Activated CD4-positive, alpha-beta T cell treated with anti-CD3 and anti-CD28 coated beads, Interleukin-2, amount 50 U/mL, for 48 hours (primary cell): ENCODE measurements at regions not wholly inside any gene's neighbourhood (a gene's known extent, or its start where the extent isn't known, plus 50 kb on each side); places are given as distances from the start of the nearest gene placed in this dataset.
A peak's percentile ranks its signal among the peaks of the same experiment; 100 is the strongest.

Source experiments
- DNase-seq, 2 experiments: peaks; one replicate each; pipeline ENCODE4 v3.0.0-alpha.2; 2020

DNA sequence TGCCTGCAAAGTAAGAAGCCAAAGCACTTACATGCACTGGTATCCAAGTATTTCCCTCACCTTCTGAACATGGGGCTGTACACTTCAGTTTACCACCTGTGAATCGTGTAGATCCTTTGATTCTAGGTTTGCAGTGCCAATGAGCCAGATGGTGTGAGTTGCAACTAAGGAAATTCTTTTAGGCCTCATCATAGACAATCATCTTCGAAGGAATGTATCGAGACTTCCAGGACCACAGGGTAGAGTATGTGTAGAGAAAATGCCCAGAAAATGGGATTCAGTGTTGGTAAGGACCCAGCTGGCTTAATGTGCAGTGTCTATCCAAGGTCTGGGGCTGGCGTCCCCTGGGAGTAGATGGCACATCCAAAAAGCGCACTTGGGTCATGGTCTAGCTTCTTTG is 323.2 kb upstream of the TPM1 start:
- DNase-seq: no peak

DNA sequence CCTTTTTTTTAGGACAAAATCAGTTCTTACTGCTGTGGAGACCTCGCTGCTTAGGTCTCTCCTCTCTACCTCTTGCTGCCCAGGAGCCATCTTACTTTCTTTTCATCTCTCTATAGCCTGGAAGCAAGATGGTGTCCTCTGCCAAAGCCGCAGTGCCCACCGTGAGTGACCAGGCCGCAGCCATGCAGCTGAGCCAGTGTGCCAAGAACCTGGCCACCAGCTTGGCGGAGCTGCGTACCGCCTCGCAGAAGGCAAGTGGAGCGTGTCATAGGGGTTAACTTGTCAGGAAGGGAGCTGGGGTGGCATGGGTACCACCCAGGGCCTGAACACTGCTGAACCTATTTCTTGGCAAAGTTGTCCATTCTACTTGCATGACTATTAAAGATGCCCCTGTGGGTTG is 320.3 kb upstream of the TPM1 start:
- DNase-seq: no peak

DNA sequence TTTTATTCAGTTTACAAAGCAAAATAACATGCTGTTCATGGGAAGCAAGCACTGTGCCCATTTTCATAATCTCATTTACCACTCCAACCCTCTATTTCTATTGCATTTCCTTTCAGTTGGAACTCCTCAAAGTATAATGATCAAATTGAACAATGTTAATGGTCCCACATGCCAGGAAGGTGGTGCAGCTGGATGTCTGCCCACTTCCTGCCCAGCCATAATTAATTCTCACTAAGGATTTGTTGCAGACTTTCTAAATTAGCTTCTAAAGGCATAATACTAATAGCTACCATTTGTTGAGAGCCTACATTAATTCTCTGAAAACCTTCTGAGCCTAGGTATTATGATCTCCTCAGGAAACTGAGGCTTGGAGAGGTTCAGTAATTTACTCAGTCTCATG is 316.1 kb upstream of the TPM1 start:
- no peak for DNase-seq

DNA sequence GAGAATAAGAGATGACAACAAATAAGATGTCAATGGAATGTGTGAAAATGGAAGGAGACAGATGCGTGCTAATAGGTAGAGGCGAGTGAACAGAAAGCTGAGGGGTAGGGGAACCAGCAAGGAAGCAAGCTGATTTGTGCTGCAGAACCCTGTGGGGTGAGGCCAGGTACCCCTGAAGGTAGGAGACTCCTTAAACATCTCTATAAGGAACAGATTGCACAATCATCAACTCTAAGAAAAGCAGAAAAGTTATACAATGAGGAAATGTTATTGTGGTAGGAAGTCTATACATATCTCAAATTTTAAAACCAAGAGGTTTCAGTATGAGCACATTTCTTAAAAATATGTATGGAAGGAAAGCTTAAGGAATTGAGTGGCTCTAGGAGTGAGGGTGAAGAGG is 315.0 kb upstream of the TPM1 start:
- DNase-seq: no peak

DNA sequence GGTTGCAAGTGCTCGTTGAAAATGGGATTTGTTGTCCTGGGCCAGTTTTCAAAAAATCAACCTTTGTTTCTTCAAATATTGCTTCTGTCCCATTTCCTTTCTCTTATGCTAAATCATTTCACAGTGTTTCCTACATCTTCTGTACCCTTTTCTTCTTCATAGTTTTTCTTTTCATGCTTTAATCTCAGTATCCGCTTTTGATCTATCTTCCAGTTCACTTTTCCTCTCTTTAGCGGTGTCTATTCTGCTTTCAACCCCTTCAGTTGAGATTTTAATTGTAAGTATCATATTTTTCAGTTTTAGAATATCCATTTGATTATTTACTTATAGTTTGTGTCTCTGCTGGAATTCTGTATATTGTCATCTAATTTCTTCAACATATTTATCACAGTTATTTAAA is 311.7 kb upstream of the TPM1 start:
- DNase-seq: no peak

DNA sequence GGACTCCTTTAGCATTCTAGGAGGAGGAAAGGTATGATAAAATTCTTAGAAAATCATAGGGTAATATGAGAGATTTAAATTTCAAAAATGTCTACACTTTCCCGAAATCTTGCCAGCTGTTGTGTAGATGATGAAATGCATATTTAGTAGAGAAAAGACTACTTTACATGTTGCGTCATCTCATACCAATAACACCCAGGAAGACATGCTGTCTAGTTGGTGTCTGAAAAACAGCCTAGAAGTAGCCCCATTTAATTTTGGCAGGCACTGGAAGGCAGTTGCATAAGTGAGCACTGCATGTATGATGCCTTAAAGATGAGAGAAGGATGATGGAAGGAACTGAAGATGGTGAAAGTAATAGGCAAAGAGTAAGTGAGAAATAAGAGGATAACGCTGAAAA is 310.5 kb upstream of the TPM1 start:
- no peak for DNase-seq

DNA sequence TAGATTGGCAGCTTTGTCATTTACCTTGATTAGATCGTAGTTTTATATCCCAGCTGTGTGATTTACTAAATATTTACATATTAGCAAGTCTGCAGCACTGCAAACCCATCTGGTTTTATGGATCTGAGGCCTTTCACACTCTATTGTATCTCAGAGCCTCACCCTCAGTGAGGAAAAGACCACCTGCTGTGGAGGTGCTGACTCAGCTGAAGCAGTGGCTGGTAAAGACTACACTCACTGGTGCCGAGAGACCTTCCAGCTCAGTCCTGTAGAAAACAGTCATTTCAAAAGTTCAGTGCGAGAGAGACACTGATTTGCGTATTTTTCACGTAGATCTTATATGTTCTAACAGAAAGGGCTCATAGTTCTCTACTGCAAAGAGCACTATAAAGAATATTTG is 307.8 kb upstream of the TPM1 start:
- no peak for DNase-seq

DNA sequence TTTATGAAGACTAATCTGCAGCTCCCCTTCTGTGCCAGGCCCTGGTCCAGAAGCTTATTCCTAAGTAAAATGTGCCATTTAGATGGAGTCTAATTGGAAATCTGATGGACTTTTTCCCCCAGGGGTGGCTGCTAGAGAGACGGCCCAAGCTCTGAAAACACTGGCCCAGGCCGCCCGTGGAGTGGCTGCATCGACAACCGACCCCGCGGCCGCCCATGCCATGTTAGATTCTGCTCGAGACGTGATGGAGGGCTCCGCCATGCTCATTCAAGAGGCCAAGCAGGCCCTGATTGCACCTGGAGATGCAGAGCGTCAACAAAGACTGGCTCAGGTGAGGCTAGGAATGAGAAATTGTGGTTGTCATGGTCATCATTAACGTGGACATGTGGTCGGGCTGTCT is 305.8 kb upstream of the TPM1 start:
- DNase-seq: no peak

DNA sequence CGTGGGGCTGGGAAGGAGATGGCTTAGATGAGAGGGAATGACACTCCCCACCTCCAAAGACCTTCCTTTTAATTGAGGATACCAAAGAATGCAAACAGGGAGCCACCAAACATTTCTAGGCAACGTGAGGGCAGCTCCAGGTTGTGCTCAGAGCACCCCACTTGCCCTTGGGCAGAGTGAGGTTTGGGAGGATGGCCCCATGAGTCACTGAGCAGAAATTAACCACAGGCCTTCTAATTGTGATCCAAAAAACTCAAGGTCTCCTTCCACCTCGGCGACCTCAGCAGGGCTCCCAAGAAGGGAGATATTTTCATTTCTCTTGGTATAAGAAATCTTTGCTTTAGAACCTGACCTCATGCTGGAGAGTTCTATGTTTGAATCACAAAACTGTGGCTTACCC is 305.0 kb upstream of the TPM1 start:
- no peak for DNase-seq

DNA sequence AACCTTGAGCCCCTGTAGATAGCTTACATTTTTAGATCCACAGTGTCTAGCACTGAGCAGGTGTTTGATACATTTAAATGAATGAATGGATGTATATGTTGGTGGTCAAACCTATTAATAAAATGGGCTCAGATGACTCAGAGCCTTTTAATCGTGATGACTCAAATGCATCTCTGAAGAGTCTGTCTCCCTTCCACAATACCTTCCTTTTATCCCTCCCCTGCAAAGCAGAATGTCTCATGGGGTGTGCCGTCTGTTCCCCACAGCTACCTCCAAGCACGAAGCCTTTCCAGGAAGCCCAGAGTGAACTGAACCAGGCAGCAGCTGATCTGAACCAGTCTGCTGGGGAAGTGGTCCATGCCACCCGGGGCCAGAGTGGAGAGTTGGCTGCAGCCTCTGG is 303.5 kb upstream of the TPM1 start:
- no peak for DNase-seq

DNA sequence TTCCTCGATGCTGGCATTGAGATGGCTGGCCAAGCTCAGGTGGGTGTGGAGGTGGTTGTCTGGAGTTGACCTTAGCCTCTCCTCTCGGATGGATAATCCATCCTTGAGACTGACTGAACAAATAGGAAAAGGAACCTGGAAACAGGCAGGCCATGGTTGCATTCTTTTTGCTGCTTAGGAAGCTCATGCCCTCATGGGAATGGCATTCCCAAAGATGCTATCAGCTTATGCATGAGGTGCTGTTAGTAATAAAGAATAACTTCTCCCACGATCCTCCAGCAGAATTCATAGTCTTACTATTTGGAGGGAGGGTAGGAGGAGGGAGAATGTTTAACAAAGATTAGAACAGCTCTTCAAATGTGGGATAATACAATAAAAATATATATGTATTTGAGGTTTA is 303.0 kb upstream of the TPM1 start:
- no peak for DNase-seq

DNA sequence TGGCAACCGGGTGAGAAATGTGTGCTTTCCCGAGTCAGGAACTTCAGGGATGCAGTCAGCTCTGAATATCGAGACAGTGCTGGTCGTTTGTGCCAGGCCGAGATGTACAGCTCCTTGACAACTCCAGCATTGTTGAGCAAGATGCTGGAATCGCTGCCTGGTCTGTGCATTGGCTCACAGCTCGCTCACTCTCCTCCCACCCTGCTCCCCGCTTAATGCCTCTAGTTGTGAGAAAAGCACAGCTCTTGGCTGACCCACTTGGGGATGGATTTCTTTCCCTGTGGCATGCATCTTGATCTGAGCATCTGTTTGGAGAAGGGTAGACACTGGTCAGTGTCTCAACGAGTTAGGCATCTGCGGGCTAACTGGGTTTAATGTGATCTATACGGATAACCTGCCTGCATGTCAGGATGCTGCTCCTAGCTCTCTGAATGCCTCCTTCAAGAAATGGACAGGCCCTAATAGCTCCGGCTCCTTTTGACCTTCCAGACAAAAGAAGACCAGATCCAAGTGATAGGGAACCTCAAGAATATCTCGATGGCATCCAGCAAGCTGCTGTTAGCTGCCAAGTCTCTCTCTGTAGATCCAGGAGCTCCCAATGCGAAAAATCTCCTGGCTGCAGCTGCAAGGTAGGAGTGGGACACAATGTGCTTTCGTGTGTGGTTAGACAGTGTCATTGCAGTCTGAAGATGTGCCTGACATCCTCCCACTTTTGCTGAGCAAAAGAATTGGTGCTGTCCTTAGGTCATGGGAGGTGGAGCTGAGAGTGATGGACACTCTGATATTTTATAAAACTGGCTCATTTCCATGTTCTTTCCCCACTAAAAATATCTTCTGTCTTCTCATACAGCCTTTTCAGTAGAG is 302.2 kb upstream of the TPM1 start:
- no peak for DNase-seq

DNA sequence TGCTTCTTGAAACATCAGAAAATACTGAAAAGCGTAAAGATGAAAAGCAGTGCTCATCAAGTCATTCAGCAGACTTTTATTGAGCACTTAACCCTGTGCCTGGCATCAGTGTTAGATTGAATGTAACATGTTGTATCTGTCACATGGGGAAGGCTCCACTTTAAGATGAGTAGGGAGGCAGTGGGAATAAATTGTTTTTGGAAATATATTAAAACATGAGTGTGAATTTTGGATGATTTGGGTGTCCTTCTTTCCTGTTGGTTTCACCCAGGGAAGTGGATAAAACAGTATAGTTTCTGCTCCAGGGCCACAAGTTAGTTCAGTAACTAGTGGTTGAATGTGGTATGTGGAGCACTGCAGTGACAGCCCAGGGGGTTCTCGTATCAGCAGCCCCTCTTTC is 301.4 kb upstream of the TPM1 start:
- DNase-seq: no peak

DNA sequence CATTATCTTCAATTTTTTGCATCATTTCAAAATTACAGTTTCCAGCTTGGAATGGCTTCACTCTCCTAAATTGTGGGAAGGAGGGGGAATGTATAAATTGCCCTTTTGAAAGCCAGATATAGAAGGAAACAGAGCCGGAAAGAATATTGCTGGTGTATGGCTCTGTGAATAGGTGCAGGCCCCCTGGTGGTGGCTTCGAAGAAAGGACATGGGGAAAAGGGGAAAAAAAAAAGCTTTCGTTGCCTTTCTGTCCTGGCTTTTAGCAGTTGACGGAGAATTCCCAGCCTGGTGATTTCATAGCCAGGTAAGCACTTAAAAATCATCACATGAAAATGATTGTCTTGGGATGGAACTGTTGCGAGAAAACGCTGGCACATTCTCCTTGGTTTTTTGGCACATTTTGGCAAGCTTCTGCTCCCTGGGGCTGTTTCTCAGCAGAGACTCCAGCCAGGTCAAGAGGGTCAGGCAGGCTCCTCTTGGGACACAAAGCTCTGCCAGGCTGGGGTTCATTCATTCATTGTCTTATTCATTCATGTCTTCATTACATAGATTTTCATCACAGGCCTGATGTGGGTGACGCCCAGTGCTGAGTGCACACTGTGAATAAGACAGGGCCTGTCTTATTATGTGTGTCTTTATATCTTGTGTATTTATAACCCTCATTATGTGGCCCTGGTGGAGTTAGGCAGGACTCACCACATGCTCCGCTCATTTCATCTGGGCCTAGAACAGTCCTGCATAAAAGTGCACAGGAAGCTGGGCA is 300.0 kb upstream of the TPM1 start:
- DNase-seq: peak; percentile 39 to 47

DNA sequence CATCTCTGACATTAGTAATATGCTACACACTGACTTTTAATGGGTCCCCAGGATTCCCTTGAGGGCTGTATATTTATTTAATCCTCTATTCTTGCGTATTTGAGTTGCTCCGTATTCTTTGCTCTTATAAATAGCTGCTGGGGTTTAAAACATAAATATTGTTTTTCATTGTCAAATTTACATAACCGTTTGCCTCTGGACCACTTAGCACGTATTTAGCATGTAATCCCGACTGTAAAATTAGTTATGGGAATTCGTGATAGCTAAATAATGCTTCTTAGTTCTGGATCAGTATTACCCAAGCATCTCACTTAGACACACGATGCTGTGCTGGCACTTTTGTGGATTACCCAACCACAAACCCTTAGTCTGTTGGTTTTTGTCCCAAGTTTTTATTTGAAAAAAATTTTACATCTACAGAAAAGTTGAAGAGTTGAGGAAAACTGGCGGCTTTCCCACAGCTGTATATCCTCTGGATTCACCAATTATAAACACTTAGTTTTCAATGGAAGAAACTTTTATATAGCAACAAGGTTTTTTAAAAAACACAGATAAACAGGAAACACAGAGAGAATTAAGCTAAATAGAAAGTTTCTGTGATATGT is 296.8 kb upstream of the TPM1 start:
- no peak for DNase-seq

DNA sequence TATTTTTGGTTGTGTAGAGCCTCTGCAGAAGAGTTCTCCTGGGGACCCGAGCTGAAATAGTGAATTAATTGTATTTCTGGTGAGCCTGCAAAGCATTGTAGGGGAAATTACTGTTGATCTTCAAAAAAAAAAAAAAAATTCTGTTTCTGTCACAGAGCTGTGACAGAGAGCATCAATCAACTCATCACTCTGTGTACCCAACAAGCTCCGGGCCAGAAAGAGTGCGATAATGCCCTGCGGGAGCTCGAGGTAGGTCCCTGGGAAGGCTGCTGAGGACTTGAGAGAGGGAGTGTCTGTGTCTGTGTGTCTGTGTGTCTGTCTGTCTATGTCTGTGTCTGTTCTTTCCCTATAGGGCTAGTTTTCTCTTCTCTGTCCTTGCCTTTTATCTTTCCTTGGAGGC is 294.4 kb upstream of the TPM1 start:
- DNase-seq: no peak

DNA sequence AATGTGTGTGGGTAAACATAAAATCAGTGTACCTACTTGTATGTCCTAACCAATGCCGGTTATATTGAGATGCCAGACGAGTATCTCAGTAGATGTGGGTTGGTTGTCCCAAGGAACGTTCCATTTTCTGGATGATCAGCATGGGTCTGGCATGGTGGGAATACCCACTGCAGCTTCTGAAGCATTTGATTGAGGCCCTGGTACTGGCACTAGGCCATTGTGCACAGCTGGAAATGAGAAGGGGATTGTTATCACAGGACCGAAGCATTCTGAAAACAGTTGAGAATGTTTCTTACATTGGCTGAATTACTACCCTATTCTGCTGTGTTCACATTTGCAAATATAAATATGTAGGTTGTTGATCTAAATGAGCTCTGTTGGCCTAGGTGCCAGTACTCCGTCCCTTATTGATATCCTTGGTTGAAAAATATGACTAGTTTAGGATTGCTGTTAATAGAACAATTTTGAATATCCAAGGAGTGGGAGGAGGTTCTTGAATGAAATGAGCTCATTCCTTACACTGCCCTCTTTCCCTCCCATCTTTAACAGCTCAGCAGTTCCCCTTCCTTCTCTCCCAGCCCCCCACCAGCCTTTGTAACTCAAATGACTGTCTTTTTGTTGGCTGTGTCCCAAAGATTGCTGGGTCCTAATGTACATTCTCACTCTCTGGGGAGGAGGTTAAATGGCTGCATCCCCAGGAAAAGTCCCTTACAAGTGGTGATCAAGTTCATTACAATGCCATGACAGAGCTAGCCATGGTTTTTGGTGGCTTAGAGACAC is 293.3 kb upstream of the TPM1 start:
- DNase-seq: no peak

DNA sequence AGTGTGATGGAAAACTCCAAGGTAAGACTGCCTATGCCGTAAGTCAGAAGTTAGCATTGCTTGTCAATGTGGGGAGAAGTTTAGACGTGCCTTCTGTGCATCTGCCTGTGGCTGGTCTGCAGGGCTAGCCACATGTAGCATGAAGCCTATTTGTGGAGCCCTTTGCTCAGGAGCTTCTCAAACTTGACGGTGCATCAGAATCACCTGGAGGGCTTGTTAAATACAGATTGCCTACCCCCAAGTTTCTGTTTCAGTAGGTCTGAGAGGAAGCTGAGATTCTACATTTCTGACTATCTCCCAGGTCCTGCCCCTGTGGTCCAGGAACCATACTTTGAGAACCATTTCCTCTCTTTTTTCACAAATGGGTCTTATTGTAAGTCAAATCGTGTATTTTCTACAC is 292.1 kb upstream of the TPM1 start:
- DNase-seq: no peak

DNA sequence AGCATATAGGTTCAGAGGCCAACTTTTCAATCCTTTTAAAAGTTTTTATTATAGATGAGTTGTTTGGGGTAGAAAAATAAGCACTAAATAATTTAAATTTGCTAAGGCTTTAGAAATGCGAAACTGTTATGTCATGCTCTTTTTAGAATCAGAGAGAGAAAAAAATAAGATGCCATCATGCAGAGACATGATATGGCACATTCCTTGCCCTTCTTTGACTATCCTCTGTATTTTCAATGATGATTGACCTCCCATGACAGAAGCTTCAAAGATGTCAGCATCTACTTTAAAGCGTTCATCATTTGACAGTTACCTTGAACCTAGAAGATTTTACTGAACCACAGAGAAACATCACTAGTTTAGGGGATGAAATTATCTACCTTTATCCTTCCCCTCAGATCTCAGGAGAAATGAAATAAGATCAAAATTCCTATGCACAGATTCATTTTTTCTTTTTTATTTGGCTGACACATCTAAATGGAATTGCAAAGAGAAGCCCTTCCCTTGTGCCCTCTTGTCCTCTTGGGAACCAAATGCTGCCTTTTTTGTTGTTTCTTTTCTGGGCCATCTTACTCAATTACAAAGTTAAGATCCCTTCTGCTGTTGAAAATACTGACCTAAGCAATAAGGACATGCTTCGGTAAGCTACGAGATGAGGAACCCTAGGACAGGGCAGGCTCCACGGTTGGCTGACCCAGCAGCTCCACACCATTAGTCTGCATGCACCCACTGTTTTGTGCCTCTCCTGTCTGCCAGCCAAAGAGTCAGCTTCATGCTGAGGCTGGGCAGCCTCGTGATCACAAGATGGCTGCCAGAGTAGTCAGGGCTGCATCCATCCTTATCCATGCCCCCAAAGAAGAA is 289.7 kb upstream of the TPM1 start:
- DNase-seq: no peak

DNA sequence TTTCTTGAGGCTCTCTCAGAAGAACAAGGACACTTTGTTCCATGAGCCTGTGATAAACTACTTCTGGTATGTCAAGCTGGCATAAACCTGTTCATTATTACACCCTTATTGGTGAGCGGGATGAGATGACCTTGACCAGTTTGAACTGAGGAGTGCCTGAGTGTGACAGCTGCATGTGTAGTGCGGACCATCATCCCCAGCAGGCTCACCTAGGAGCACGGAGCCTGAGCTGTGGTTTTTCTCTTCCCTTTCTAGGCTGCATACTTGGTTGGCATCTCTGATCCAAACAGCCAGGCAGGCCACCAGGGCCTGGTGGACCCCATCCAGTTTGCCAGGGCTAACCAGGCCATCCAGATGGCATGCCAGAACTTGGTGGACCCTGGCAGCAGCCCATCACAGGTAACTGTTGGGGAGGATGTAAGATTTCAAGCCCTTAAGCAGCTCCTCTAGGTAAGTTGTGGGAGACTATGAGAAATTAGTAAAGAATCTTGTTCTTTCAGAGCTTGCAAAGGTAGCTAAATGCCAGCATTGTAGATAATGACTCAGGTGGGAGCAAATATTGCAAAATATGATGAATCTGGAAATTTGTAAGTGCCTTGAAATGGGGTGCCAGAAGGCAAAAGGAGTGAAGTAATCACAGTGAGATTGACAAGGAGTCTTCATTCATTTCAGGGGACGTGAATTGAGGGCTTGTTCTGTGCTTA is 288.9 kb upstream of the TPM1 start:
- DNase-seq: no peak

DNA sequence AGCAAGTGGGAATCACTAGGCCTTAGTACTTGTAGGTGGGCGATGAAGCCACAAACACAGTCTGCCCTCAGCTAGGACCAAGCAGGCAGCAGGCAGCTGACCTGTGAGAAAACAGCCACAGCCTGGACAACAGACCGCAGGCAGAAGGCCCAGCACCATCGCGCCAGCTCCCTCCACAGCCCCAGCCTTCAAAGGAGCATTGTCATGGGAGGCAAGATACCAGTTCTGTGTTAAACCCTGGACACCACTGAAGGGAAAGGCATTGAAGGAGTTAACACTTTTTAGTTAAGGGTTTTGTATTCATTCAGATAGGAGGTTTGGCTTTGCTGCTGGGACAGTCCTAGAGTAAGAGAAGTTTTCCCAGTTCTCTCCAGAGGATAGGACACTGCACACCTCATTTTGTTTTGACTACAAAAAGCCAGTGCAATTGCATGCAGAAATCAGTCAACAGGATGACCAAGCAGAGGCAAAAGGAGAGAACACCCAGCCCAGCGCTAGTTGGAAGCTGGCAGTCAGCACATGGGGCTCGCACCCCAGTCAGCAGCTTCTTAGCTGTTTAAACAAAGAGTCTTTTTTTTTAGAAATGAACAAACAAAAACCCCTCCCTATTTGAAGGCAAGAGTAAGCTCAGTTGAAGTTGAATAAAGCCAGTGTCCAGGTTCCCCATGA is 286.1 kb upstream of the TPM1 start:
- DNase-seq: no peak
